GM19463 (cell line): ENCODE measurements at regions not wholly inside any gene's neighbourhood (a gene's known extent, or its start where the extent isn't known, plus 50 kb on each side); places are given as distances from the start of the nearest gene placed in this dataset.
"Not testable (repeated sequence)": the region's sequence is repeated elsewhere in the genome, so short reads cannot be mapped to it uniquely, and the experiment has no call there.

Source experiments
- ATAC-seq: cut with Tn5 transposase; IDR thresholded peaks from one replicate; pipeline ENCODE4 v1.9.1; 2021; ENCODE audit warnings: mild to moderate bottlenecking, moderate library complexity; ENCODE audit not compliant: unreplicated experiment

DNA sequence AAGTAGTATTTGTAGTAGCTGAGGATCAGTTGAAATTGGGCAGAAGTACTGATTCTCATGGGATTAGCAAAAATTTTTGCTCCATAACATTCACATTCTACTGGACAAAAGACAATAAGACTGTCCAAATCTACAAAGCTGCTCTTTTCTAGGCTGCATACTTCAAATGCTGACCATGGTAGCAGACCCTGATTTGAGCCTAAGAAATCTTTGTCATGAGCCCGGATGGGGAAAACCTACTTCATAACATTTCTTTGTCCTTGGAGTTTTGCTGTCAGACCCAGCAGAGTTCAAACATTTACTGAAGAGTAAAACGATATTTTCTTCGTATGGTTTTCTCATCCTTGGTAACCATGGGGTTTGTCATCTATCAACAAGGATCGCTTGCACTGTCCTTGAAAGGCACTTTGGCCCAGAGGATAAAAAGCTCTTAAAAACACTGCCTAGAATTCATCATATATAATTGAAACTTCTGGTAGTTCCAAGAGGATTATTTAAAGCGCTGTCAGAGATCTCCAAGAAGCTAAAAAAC is 216.9 kb downstream of the CAVIN4 start:
- no peak for ATAC-seq

DNA sequence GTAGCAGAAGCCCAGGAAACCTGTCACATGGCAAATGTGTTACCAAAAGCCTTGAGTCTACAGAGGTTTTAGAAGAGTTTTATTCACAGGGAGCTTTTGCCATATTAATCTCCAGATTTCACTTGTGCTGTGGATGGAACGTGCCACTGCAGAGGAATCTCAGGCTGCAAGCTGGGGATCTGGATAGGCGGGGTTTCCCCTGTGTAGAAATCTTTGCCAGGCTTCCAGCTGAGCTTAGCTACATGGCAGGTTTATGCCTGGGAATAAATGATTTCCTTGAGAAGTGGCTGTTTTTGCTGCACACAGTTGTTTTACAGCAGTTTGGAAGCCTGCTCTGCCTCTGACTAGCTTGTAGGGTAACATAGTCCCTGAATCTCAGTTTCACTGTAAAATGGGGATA is 224.6 kb upstream of the PLPPR1 start:
- ATAC-seq, result no peak

DNA sequence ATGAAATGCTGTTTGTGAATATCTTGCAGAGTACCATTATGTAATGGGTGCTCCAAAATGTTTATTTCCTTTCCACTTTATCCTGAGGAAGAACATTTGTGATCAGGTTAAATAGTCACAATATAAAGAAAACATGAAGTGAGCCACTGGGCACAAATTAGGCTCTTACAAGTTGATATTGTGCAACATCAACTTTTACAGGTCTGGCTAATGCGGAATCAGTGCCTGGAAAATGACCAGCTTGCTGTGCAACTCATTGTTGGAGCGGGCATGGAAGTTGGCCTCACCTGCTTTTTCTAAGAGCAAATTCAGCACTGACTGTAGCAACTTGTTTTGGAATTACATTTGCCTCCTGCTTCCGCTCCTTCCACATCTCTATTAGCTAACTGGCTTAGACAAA is 216.9 kb upstream of the PLPPR1 start:
- ATAC-seq, result no peak

GRCh38 chr9:100813871-100814270 is 214.7 kb upstream of the PLPPR1 start:
- ATAC-seq, result no peak

- no peak for ATAC-seq
These were observed 208.5 kb upstream of the PLPPR1 start for GRCh38 chr9:100819980-100820379.

GRCh38 chr9:100833035-100833434 is 195.5 kb upstream of the PLPPR1 start:
- not testable (repeated sequence) for ATAC-seq

DNA sequence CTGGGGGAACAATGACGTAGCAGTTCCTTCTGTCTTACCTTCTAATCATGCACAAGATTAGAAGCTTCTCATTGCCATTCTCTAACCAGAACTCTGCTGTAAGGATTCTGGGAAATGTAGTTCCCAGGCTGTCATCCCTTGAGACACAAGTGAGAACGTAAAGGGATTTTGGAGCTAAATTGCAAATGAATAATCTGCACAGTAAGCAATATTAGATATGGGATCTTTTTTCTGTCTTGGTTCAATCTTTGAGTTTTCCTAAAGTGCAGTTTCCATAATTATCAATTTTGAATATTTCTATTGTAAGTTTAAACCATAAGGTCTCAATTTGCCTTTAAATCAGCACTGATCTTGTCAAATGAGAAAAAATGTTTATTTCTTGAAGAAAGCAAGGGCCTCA is 189.7 kb upstream of the PLPPR1 start:
- no peak for ATAC-seq

GRCh38 chr9:100848726-100849125 is 179.8 kb upstream of the PLPPR1 start:
- no peak for ATAC-seq

GRCh38 chr9:100852088-100852487 is 176.4 kb upstream of the PLPPR1 start:
- ATAC-seq, result no peak

DNA sequence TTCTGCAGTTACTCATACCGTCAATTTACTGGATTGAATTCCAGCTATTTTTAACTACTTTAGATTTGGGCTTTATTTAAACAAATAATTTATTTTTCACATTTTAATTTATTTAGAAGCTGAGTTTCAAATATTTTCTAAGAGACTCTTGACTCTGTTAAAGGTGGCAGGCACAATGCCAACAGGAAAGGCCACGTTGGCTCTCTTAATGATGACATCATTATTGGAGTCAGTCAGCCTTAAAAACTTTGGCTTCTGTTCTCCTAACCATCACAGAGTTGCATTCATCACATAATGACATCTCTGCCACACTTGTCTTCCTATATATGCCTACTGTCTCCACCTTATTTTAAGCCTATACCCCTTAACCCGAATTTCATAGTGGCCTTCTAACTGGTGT is 172.3 kb upstream of the PLPPR1 start:
- ATAC-seq, result no peak

GRCh38 chr9:100865111-100865510 is 163.4 kb upstream of the PLPPR1 start:
- no peak for ATAC-seq

DNA sequence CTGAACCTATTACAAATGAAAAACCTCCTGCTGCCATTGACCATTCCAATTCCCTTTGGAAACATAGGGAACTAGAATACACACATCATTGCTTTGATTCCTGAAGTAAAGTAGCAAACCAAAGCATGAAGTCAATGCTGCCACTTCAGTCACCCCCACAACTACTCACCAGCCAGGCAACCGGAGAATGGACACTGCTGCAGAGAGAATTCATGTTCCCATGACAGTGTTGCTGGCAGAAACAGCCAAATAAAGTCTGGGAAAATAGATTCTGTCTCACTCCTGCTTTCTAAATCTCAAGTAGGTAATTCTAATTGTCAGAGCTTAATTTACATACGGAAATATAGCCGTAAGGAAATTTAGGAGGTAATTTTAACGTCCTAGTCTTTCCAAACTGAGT is 162.9 kb upstream of the PLPPR1 start:
- ATAC-seq, result no peak

DNA sequence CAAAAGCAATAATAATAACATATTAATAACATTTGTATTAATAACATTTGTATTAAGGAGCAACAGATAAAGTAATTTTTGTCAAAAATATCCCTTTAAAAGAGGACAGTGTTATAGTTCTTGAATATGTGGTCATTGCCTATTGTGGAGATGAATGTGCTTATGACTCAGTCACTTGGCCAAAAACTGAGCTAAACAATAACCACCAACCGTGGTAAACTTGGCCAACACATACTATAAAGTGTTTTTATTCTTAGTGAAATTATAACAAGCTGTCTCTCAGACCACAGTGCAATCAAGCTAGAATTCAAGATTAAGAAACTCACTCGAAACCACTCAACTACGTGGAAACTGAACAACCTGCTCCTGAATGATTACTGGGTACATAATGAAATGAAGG is 159.2 kb upstream of the PLPPR1 start:
- no peak for ATAC-seq

DNA sequence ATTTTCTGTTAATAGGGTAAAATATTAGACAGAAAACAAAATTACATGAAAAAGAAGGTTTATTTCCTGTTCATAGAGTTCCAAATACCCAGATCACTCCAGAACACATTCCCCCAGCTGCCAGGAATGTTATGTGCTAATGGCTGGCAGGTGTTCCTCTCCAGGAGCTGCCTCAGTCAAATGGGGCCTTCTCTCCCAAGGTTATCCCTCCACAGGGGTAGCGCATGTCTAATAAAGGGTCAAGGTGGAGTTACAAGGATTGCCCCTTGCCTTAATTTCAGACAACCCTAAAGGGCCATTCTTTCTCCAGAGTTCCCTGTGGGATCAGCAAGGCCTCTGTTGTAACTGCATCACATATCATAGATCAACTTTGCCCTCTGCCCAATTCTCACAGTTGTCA is 148.6 kb upstream of the PLPPR1 start:
- ATAC-seq, result no peak

DNA sequence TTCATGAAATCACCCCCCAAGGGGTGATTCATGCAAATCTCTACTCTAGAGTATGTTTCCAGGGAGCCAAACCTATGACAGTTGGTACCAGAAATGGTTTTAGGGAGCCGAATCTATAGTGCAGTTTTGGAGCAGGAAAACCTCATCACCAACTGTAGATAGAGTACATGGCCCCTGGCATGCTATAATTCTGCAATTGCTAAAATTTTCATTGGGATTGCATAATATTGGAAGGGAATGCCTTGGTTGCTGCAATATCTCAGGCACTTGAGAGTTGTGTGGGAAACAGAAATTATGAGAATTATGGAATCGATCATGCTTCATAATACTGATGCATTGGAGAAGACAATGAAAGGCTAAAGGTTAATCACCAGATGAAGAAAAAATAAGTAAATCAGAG is 148.2 kb upstream of the PLPPR1 start:
- no peak for ATAC-seq

- no peak for ATAC-seq
These were observed 144.0 kb upstream of the PLPPR1 start for GRCh38 chr9:100884518-100884917.

- ATAC-seq, result no peak
These were observed 138.2 kb upstream of the PLPPR1 start for GRCh38 chr9:100890321-100890720.

- no peak for ATAC-seq
These were observed 117.3 kb upstream of the PLPPR1 start for GRCh38 chr9:100911273-100911672.

DNA sequence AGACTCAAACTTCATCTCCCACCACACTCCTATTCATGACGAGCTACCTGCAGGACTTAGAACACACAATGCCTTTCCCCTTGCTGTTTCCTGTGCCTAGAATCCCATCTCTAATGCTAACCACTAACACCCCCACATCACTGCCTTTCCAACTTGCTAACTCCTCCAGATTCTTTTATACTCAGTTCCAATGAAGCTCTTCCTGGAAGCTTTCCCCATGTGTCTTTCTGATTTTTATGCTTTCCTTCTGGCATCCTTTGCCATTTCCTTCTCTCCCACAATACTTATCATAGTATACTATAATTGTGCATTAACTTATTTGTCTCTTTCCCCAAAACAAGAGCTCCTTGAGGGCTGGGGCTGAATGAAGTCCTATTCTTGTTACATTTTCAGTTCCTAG is 115.3 kb upstream of the PLPPR1 start:
- ATAC-seq, result no peak

DNA sequence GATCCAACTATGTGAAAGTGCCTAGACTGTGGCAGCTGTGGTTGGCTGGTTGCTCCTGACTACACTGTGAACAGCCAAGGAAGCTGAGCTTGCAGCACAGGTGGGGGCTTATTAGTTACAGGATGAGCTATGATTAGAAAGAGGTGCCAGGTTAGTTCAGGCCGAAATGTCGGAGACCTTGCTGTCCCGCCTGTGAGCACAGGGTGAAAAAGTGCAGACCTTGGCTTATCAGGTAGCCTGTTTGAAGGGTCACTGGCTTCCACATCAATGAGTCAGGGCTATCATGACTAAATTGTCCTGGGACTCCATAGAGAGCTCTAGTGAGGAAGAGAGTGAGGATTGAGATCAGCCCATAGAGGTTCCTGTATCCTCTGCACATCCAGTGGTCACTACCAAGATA is 114.3 kb upstream of the PLPPR1 start:
- no peak for ATAC-seq

DNA sequence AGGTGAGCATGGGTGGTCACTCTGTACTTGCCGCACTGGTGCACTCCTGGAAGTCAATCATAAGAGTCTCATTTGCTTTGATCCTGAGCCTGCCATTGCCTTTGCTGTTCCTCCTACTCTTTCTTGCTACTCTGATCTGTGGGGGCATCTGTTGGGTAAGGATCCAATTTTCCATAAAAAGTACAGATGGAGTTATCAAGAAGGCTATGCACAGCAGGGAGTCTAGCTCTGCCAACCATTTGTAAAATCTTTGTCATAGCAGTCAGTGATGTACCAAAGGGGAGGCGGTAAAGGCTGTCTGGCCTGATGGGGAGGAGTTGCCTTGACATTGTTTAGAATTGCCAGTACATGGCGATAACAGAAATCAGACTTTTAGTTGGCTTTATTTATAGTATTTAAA is 109.0 kb upstream of the PLPPR1 start:
- no peak for ATAC-seq

DNA sequence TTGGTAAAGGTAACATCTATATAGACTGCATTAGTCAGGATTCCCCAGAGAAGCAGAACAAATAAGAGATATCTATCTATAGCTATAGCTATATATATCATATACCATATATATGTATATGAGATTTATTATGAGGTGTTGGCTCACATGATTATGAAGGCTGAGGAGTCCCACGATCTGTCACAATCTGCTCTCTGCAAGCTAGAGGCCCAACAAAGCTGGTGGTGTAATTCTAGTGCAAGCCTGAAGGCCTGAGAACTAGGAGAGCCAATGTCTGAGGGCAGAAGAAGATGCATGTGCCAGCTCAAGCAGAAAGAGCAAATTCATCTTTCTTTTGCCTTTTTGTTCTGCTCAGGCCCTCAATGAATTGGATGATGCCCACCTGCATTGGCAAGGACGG is 102.2 kb upstream of the PLPPR1 start:
- ATAC-seq, result no peak

- no peak for ATAC-seq
These were observed 100.8 kb upstream of the PLPPR1 start for GRCh38 chr9:100927763-100928162.

DNA sequence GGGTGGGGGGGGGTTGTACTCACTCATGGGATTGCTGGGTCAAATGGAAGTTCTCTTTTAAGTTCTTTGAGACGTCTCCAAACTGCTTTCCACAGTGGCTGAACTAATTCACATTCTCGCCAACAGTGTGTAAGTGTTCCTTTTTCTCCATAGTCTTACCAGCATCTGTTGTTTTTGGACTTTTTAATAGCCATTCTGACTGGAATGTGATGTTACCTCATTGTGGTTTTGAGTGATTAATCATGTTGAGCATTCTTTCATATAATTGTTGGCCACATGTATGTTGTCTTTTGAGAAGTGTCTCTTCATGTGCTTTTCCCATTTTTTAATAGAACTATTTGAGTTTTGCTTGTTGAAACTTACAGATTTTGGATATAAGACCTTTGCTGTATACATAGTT is 94.9 kb upstream of the PLPPR1 start:
- ATAC-seq, result no peak
